HG03097 (cell line): ENCODE measurements at regions not wholly inside any gene's neighbourhood (a gene's known extent, or its start where the extent isn't known, plus 50 kb on each side); places are given as distances from the start of the nearest gene placed in this dataset.

Experiments
- ATAC-seq: cut with Tn5 transposase; IDR thresholded peaks from one replicate; pipeline ENCODE4 v1.9.1; 2021; ENCODE audit not compliant: unreplicated experiment, low FRiP score

DNA sequence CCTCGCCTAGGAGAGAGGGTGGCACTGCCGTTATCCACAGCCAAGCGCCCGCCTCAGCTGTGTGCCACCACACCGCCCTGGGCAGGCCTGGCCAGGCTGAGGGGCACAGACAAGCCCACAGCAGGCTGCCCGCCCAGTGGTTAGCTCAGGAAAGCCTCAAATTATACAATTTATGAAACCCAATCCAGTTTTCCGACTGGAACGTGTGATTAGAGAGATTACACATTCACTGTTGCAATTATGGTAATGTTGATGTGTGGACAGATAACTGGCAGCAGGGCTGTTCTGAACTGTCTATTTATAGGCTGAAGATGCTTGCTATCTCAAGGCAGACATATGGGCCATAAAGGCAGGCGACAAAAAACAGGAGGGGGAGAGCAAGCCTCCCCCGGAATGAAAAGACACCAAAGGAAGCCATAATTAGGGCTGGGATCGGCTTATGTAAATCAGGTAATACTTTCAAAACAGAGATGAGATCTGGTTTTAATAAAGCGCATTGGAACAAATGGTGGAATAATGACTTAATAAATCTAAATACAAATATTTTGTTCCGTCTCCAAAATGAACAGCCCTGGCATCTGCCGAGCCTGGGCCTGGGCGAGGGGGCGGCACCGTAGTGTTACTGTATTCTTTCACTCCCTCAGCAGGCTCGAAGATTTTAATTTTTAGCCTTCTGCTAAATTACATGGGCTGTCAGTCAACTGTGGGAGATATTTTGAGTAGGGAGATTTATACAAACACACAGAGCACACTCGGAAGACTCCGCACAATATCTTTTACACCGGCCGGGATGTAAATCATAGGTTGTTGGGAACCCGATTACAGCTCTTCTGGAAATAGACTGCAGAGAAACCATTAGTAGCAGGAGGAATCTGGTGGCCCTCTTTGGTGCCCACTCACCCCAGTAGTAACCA, 103.1 kb upstream of the TLE3 start:
- no peak for ATAC-seq

DNA sequence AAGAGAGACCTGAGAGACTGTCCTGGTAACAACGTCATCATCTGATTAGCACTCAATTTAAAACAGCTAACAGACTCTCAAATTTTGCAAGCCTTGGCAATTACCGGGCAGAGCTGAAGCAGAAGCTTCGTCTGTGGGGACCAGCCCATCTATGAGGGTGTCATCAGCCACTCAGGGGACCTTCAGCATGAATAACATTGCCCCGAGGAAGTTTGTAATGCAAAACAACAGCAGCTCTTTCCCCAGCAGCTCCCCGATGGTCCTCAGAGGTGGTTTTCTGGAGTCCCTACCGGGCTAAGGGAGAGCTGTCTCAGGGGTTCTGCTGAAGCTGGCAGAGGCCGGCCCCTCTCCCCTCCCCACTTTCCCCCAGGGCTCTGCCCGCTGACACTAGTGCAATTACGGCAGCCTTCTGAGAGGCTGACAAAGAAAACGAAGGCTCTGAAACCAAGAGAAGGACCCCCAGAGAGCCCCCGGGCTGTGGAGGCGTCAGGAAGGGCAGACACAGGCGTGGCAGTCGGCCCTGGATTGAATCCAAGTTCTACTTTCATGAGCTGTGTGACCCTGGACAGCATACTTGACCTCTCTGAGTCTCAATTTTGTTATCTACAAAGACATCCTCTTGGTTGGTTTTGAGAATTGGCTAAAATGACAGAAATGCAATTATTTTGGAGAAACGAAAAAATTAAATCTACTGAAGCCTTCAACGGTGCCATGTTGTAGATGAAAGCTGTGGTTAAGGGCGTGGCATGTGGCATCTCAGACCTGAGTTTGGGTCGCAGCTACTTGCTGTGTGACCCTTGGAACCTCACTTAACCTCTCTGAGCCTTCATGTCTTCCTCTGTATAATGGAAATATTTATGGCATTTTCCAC, 102.1 kb upstream of the TLE3 start:
- no peak for ATAC-seq

DNA sequence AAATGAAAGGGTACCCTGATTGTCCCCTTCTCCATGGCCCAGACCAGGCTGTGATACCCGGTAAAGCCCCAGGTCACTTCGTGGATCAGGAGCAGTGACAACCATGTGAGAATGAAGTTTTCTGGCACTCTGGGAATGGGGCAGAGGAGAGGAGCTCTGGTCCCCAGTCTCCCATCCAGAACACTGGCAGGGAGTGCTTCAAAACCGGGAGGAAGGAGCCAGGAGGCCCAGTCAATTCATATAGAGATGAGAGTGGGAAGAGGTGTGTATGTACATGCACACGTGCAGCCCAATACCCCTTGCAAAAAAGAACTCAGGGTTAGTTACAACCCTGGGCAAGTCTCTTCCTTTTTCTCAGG, 101.4 kb upstream of the TLE3 start:
- no peak for ATAC-seq

DNA sequence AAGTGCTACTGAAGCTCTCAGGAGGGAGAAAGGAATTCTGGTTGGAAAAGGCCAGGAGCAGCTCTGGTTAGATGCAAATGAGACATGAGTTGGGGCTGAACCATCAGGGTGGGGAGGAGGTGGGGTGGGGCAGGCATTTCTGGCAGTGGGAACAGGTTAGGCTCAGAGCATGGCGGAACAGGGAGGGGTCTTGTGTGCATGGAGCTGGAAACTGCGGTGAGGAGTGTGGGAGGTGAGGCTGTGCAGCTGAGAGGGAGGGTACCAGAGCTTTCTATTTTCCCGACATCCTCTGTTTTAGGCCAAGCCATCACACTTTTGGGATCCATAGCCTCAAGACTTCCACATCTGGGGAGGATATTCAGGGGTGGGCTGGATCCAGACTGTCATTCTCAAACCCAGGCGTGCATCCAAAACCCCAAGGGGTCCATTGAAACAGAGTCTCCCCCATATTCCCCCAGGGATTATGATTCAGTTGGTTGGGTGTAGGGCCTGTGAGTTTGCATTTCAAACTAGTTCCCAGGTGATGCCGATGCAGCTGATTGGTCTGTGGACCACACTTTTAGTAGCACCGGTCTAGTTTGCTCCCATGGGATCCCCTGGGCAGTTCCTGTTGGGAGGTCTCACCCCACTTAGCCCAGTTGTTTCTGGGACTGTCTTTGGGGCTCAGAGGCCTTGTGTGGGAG, 100.9 kb upstream of the TLE3 start:
- ATAC-seq = no peak

DNA sequence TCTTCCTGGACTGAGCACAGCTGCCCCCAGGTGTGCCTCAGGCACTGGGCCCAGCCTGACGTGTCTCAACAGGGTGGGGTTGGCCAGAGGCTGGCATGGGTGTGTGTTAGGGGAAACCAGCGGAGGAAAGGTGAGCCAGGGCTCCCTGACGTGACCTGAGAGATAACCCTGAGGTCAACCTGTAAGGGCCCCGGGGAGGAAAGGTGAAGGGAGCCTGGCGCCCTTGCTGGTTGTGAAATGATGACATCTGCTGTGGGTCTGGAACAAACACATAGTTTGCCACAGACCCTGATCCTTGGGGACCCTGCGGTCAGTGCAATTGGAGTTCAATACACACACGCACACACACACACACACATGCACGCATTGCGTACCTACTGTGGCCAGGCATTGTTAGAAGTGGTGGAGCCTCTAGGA, 100.2 kb upstream of the TLE3 start:
- ATAC-seq = no peak

DNA sequence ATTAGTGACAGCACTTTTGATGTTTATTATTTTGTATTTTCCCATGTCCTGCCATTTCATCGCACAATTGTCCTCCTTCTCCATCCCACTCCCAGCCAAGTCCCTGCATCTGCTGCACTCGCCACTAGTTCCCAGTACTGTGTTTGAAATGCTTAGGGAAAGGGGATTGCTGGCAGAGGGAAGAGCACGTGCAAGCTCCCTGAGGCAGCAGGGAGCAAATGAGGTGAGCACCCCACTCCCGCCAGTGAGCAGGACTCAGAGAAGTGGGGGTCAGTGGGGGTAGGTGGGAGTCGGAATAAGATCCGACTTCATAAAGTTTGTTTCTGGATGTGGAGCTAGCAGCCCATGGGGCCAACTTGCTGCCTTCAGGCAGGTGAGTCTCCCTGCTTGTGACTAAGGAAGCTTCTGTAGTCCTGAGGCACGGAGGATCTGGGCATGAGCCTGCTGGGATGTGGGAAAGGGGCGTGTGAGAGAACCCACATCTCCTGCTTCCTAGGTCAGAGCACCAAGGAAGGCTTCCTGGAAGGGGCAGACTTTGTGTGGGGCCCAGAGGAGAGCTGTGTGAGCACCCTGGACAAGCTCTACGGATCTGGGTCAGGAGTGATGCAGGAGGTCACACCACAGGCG, 99.7 kb upstream of the TLE3 start:
- no peak for ATAC-seq

DNA sequence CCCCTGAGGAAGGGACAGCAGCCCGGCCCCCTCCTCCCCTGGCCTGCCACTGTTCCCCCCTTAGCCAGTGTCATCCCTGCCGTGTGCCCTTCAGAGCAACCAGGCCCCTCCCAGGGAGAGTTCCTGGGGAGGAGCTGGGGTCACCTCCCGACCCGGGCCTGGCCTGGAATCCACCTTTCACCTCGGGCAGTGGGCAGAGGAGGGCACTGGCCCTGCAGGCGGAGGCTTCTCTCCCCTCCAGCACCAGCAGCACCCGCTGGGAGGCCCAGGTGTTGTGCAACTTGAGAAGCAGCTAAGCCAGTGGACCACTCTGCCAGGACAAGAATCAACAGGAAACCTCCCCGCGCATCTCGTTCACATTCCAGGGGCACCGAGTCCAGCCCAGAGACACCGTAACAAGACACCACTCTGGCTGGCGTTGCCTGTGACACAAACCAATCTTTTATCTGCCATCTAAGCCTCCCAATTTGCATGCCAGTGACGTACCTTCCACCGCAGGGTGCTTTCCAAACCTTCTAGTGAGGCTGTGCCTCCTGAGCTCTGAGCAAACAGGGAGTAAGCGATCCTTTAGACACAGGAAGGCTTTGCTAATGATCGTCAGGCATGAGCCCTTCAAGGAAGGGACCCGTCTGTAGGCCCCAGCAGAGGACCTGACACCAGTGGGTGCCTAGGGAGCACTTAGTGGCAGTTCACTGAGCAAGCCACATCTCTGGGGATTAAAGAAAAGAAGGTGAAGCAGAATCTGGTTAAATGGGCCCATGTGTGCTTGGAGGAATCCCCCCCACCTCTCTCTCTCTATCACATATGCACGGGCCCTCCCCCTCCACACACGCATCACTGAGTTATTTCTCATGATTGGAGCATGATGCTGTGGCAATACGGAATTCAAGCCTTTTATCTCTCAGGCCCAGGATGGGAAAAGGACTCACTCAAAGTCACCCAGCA, 98.9 kb upstream of the TLE3 start:
- ATAC-seq = no peak

DNA sequence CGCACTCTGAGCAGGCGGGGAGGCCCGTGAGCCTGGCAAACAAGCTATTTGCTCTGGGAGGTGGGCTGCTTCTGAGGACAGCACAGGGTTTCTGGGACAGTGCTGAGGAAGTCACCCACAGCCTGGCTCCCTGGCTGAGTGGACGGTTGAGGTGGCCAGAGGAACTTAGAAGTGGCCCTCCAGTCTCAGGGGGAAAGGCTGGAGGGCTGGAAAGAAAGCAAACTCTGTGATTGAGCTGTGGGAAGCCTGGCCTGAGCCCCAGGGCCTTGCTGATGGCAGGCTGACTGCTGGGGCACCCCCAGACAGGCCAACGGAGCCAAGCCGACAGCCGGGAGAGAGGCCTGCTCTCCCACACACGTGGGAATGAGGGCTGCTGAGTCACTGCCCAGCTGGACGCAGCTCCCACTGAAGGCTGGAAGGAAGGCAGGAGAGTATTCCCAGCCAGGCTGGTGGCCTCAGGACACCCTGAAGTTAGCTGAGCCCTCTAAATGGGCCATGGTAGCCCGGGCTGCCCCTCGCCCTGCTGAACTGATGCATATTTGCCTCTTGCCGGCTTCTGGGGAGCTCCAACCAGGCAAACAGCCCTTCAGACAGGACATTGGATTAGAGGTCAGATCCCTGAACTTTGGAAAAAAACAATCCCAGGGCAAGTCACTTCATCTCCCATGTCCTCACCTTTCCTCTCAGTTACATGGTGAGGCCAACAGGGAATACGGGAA, 98.0 kb upstream of the TLE3 start:
- no peak for ATAC-seq

DNA sequence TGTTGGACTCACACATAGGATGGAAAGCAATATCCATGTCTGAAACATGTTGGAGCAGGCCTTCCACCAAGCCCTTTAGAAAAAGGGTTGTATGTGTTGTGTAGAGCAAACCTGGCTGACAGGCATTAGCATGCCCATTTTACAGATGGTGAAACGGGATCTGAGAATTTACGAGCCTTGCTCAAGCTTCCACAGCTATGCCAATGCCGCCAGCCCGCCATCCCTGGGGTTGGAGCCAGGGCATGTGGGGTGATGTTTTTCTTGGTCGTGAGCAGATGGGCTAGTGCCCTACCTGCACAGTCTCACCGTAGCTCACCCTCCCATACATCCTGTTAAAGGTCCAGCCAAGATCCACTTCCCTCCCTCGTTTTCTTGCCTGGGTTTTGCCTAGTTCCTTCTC, 97.5 kb upstream of the TLE3 start:
- no peak for ATAC-seq

DNA sequence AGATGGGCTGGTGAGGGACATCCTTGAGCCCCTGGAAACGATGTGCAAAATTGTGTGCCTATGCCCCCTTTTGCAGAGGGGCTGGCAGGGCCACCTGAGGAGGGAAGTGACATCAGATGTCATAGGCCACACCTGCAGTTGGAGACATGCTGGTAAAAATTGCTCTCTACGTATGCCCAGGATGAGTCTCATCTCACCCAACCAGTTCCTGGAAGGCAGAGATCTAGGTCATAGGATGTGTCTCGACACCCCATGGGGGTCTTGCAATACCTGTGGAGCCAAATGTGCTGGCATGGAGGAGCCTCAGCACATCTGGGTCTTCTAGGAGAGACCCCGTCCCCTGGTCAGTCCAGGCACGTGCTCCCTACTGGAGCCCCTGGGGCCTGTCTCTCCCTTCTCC, 96.5 kb upstream of the TLE3 start:
- ATAC-seq = no peak

DNA sequence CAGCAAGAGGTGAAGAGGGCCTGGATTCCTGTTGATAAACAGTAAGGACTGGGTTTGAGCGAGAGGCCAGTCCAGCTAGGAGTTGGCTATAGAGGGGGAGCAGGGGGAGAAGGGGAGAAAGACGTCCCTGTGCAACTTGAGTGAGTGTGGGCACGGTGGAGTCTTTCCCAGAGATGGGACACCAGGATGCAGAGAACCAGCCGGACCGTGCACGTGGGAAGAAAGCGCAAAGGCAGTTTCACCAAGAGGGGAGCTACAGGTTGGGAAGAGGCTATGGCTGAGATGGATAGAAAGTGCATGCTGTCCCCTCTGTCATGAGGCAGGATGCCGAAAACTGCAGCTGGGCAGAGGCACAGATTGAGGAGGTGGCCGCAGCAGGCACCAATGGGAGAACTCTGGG, 96.0 kb upstream of the TLE3 start:
- ATAC-seq = no peak

DNA sequence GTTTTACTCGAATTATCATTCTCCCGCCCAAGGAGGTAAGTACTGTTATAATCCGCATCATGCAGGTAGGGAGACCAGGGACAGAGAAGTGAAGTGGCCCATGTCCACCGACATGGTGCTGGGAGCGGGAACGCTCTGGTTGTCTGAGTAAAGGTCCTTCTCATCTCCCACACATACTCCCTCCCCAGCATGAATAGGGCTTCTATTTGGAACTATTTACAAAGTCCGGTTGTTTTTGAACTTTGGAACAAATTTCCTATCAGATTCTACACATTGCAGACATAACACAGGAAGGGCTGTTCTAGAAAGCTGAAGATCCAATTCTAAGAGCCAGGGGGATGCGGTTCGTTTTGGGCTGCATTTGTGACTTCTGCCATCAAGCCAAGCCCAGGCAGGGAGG, 94.8 kb upstream of the TLE3 start:
- ATAC-seq = no peak

DNA sequence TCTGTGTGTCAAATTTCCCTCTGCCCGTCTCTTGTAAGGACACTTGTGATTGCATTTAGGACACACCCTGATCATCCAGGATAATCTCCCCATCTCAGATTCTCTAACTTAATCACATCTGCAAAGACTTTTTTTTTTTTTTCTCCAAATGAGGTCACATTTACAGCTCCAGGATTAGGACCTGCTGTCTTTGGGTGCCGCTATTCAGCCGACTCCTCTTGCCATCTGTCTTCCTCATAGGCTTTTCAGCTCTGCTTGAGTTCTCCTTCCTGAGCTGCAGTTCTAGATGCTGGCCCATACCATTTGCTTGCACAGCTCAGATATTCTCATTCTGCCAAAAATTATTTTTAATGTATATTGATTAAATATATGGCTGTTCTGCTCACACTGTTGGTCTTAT, 94.3 kb upstream of the TLE3 start:
- no peak for ATAC-seq

DNA sequence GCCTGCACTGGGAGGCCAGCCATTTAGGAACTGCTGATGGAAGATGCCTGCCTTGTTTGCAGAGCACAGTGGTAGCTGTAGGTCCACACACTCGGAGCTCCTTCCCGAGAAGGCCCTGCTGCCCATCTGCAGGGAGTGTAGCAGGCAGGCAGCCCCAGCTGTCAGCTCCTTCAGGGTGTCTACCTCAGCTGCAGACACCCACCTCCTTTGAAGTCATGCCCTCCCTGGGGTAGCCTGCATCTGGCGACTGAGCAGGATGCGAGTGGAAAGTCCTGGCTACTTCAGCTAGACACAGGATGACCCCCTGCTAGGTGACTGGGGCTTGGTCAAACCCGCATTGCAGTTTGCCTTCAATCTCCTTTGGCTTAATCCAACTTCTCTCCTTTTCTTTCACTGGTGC, 93.2 kb upstream of the TLE3 start:
- no peak for ATAC-seq

DNA sequence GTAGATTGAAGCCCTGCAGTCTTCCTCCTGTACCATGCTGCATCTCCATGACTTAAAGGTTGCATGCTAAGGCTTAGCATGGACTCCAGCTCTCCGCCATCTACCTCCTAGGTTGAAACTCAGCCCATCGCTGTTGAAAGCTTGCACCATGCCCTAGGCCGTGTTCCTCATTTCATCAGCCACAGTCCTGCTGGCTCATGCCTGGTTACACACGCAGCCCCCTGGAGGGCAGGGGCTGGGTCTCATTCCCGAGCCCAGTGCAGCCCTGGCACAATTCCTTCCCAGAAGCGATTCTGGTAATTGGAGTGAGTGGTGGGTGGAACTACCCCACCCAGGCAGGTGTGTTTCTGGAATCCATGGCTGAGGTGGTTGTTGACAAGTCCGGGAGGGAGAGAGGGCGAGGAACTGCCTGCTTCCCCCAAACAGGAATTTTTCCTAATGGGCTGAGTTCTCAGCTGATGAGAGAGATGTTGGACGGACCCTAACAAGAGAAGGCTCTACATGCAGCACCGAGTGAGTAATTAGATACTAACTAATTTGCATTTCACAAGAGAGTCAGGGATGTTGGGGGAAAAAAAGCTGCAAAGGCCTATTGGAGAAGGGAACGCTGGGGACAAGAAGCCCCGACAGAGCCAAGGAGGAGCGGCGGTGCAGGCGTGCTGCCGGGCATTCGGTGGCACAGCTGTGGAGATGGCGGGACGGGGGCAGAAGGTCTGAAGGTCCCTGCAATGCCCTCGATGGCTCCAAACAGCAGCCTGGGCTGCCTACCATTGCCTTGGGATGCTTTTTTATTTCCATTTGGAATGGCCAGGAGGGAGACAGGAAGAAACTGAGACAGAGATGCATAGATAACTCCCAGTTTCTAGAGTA, 92.3 kb upstream of the TLE3 start:
- ATAC-seq = no peak

DNA sequence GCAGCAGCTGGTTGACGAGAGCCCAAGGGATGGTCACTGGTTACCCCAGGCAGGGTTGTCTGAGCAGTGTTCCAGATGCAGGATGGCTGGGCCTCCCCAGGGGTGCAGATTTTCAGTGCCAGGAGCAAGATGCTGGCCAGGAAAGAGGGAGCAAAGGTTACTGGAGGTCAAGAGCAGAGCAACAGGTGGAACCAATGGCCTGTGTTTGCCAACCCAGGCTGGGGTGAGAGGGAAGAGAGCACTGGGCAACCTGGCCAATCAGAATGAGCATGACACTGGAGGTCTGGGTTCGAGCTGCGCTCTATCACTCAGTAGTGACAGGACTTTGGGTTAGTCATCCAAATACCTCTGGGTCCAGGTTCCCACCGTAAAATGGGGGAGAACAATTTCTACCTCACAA, 90.6 kb upstream of the TLE3 start:
- no peak for ATAC-seq

DNA sequence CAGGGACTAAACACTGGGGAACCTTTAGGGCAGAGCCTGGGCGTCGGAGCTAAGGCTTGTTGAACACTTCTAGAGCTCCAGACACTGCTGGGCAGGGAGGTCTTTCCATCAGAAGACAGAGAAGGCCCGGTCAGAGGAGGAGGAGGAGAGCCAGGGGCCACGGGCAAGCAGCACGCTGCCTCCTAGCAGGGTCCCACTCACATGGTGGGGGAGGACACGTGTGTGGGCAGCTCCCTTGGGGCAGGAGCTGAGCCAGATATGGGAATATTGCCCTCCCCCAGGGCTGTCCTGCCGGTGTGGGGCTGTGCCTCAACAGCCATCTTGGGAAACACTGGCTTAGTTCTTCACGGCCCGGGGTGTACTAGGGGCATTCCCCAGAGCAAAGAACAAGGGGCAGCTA, 89.6 kb upstream of the TLE3 start:
- no peak for ATAC-seq

DNA sequence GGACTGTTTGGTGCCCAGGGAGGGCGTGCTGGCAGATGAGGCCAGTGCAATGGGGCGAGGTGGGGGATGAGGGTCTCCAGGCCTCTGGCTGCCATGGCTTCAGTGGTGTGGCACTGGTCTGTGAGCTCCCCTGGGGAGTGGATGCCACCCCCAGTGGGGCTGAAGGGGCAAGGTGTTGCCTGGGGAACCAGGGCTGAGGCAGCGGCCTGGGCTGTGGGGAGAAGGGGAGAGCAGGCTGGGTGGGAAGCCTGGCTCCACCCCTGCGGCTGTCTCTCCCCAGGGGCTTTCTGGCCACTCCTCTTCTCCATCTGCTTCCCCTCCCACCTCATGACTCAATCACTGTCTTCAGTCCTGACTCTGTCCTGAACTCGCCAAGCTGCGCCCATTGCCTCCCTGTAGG, 88.4 kb upstream of the TLE3 start:
- no peak for ATAC-seq
